Memory B cell (primary cell): ENCODE measurements at regions not wholly inside any gene's neighbourhood (a gene's known extent, or its start where the extent isn't known, plus 50 kb on each side); places are given as distances from the start of the nearest gene placed in this dataset.

Source experiments
- ATAC-seq: fragments of 150-1000 bp; cut with Tn5 transposase; 2 replicates; pipeline ENCODE4 v1.10.0; 2021; ENCODE audit warnings: low read depth, mild to moderate bottlenecking, moderate library complexity
- DNase-seq, 2 donors: peaks; one replicate each; pipeline ENCODE4 v3.0.0; 2022; ENCODE audit warnings: low spot score in 2 of 2
- H3K27ac Mint-ChIP-seq: one replicate; pipeline ENCODE4 v1.8.0; 2022; ENCODE audit warnings: mild to moderate bottlenecking, moderate library complexity, mixed read lengths
- H3K27me3 Mint-ChIP-seq: one replicate; pipeline ENCODE4 v1.8.0; 2022; ENCODE audit warnings: mixed read lengths
- H3K36me3 Mint-ChIP-seq: one replicate; pipeline ENCODE4 v1.8.0; 2022; ENCODE audit warnings: mild to moderate bottlenecking, mixed read lengths
- H3K4me1 Mint-ChIP-seq: one replicate; pipeline ENCODE4 v1.8.0; 2022; ENCODE audit warnings: mixed read lengths
- H3K4me3 Mint-ChIP-seq: one replicate; pipeline ENCODE4 v1.8.0; 2022; ENCODE audit warnings: mild to moderate bottlenecking, moderate library complexity, mixed read lengths
- H3K9me3 Mint-ChIP-seq: one replicate; pipeline ENCODE4 v1.8.0; 2022; ENCODE audit warnings: mixed read lengths

DNA sequence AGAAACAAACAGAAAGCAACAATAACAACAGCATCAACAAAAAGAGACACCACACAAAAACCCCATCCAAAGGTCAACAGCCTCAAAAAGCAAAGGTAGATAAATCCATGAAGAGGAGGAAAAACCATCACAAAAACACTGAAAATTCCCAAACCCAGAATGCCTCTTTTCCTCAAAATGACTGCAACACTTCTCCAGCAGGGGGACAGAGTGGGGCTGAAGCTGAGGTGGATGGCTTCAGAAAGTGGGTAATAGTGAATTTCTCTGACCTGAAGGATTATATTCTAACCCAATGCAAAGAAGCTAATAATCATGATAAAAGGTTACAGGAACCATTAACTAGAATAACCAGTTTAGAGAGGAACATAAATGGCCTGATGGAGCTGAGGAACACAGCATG is 888.2 kb downstream of the RAB28 start:
- no peak for ATAC-seq
- H3K27ac Mint-ChIP-seq, result no peak overlapping the region
- no peaks in the 10 kb centered on the region for H3K36me3 Mint-ChIP-seq

DNA sequence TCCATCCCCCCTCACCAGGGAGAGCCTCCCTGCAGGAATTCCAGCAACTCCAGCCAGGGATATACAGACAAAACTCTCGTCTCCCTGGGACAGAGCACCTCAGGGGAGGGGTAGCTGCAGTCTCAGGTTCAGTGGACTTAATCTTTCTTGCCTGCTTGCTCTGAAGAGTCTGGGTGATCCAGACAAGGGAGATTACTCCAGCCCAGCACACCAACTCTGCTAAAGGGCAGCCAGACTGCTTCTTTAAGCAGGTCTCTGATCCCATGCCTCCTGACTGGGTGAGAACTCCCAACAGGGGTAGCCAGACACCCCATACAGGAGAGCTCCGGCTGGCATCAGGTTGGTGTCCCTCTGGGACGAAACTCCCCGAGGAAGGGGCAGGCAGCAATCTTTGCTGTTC is 888.7 kb downstream of the RAB28 start:
- Mint-ChIP-seq H3K27me3 (no peaks in the 10 kb centered on the region), H3K36me3 (no peaks in the 10 kb centered on the region), H3K4me1 (no peaks in the 10 kb centered on the region), H3K9me3 (peaks cover 11% of the 10 kb centered on the region), H3K27ac (no peak overlapping the region), H3K4me3 (no peak overlapping the region)
- DNase-seq (no peak), ATAC-seq (no peak)

More for the DNA sequence above, 888.2 kb downstream of the RAB28 start:
- no peak overlapping the region for H3K4me3 Mint-ChIP-seq
- H3K4me1 Mint-ChIP-seq, result no peaks in the 10 kb centered on the region
- H3K9me3 Mint-ChIP-seq, result peaks cover 12% of the 10 kb centered on the region
- no peaks in the 10 kb centered on the region for H3K27me3 Mint-ChIP-seq
- no peak for DNase-seq

DNA sequence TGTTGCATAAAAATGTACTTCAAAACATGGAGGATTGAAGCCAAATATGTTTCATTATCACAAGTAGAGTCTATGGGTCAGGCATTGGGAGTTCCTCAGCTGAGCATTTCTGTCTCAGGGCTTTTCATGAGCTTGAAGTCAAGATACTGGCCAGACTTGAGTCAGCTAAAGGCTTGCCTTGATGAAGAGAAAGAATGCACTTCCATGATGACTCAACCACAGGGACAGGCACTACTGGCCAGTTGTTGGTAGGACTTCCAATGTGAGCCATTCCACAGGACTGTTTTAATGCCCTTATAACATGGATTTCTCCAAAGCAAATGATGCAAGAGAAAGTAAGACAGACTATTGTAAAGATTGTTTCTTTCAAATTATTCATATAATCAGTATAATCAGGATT is 895.6 kb downstream of the RAB28 start:
- Mint-ChIP-seq H3K36me3 (no peaks in the 10 kb centered on the region), H3K4me3 (no peak overlapping the region), H3K27me3 (no peaks in the 10 kb centered on the region), H3K9me3 (no peaks in the 10 kb centered on the region), H3K4me1 (no peaks in the 10 kb centered on the region), H3K27ac (no peak overlapping the region)
- ATAC-seq (no peak), DNase-seq (no peak)

DNA sequence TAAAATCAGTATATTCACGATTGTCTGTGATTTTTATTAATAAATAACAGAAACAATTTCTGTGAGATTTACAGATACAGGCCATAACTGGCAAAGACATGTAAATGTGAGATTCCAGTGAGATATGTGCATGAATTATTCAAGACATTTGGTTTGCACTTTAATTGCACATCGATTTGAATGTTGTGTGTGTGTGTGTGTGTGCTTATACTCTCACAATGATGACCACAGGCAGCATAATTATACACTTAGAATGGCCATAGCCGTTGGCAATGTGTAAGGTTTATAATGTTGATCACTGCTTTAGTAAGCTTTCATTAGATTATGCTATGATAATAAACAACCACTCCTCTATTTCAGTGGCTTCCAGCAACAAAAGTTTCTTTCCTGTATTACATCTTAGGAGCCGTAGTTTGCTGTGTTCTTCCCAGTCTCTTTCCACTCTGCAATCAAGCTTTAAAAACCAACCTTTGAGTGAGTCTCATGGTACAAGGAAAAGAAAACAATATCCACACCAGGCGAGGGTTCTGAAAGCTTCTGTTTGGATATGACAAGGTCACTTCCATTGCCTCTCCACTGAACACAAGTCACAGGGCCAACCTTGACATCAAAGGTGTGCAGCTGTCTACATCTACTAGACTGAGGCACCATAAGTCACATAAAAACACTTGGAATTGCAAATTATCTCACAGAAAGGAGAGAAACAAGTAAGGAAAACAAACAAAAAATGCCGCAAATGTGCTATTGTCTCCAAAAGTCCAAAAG is 897.7 kb downstream of the RAB28 start:
- Mint-ChIP-seq H3K27ac (no peak overlapping the region), H3K27me3 (no peaks in the 10 kb centered on the region), H3K4me3 (no peak overlapping the region), H3K9me3 (no peaks in the 10 kb centered on the region), H3K4me1 (no peaks in the 10 kb centered on the region), H3K36me3 (no peaks in the 10 kb centered on the region)
- ATAC-seq (no peak), DNase-seq (no peak)

DNA sequence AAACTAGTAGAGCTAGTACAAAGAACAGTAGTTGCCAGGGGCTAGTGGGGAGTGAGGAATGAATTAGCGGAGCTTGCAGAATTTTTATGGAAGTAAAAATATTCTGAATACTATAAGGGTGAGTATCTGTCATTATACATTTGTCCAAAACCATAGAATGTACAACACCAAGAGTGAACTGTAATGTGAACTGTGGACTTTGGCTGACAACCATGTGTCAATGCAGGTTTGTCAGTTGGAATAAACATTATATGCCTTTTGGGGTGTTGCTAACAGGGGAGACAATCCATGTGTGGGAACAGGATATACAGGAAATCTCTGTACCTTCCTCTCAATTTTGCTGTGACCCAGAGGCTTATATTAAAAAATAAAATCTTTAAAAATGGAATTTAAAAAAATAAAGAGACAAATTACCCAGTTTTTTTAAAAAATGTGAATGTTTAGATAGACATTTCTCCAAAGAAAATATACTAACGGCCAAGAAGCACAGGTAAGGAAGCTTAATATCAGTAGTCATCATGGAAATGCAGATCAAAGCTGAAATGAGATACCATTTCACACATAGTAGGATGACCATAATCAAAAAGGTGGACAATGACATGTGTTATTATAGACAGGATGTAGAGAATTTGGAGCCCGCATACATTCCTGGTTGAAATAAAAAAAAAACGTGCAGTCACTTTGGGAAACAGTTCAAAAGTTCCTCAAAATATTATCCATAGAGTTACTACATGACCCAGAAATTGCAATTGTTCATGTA is 899.8 kb downstream of the RAB28 start:
- Mint-ChIP-seq H3K9me3 (no peaks in the 10 kb centered on the region), H3K27ac (no peak overlapping the region)

DNA sequence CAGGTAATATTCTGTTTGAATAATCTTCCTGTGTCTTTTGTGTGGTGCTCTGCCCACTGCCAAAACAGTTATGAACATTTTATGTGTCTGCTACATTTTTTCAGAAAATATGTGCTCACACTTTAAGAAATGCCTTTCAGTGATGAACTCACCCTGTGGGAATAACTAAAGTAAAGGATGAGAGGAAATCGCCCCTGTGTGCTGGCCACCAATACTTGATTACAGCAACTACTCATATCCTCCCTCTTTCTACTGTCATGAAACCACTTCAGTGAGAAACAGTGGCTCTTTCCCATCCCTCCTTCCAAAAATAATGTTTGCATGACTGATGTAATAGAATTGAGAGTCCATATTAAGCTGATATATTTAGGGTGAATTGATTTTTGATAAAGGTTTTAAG is 900.9 kb downstream of the RAB28 start:
- Mint-ChIP-seq H3K27me3 (no peaks in the 10 kb centered on the region), H3K27ac (no peak overlapping the region), H3K9me3 (no peaks in the 10 kb centered on the region), H3K4me3 (no peak overlapping the region), H3K36me3 (no peaks in the 10 kb centered on the region), H3K4me1 (no peaks in the 10 kb centered on the region)
- ATAC-seq (no peak), DNase-seq (no peak)

More for the DNA sequence above, 899.8 kb downstream of the RAB28 start:
- Mint-ChIP-seq H3K4me1 (no peaks in the 10 kb centered on the region), H3K4me3 (no peak overlapping the region), H3K36me3 (no peaks in the 10 kb centered on the region), H3K27me3 (no peaks in the 10 kb centered on the region)
- ATAC-seq (no peak), DNase-seq (no peak)

- Mint-ChIP-seq H3K4me1 (no peaks in the 10 kb centered on the region), H3K27ac (no peak overlapping the region), H3K4me3 (no peak overlapping the region), H3K9me3 (no peaks in the 10 kb centered on the region), H3K27me3 (no peaks in the 10 kb centered on the region), H3K36me3 (no peaks in the 10 kb centered on the region)
- ATAC-seq, result no peak
- DNase-seq, result no peak
Measured at GRCh38 chr4:12580787-12581186, 903.4 kb downstream of the RAB28 start.

DNA sequence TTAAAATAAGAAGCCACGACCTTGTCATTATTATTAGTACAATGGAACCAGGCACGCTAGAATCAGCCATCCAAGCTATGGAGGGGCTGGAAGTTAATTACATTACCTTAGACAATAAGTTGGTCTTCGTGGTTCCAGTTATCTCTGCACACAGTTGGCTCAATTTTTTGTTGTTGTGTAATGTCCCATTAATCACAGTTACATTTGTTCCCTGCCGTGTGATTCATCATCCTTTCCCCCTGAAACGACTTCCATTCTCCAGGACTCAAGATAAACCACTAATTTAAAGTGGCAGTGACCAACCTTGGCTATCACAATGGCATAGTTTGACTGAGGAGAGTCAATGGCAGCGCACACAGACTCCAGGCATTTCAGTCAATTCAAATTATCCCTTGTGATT is 905.0 kb downstream of the RAB28 start:
- no peak for DNase-seq
- Mint-ChIP-seq H3K4me1 (no peaks in the 10 kb centered on the region), H3K36me3 (no peaks in the 10 kb centered on the region), H3K9me3 (no peaks in the 10 kb centered on the region), H3K27ac (no peak overlapping the region), H3K27me3 (peaks cover 2% of the 10 kb centered on the region), H3K4me3 (no peak overlapping the region)
- no peak for ATAC-seq

- H3K27me3 Mint-ChIP-seq, result peaks cover 2% of the 10 kb centered on the region
- ATAC-seq, result no peak
- H3K4me1 Mint-ChIP-seq, result no peaks in the 10 kb centered on the region
- no peaks in the 10 kb centered on the region for H3K9me3 Mint-ChIP-seq
- no peak for DNase-seq
- H3K27ac Mint-ChIP-seq, result no peak overlapping the region
- no peak overlapping the region for H3K4me3 Mint-ChIP-seq
- H3K36me3 Mint-ChIP-seq, result no peaks in the 10 kb centered on the region
Measured at GRCh38 chr4:12576409-12576808, 907.7 kb downstream of the RAB28 start.

DNA sequence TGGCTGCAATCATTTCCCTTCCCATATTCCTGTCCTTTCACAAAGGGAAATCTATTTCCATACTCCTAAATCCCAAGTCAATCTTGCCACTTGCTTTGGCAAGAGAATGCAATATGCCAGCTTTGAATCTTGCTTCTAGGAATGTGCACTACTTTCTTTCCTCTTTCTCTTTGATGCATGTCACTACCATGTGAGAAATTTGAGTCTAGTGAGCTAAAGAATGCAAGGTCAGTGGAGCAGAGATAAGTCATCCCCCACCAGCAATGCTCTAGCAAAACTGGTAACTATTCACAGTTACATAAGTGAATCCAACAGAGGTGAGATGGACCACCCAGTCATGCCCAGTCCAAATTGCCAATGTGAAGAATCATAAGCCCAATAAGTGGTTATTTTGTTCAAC is 910.4 kb downstream of the RAB28 start:
- Mint-ChIP-seq H3K4me1 (no peaks in the 10 kb centered on the region), H3K27ac (no peak overlapping the region), H3K9me3 (peaks cover 1% of the 10 kb centered on the region), H3K27me3 (peaks cover 2% of the 10 kb centered on the region), H3K4me3 (no peak overlapping the region), H3K36me3 (no peaks in the 10 kb centered on the region)
- DNase-seq (no peak), ATAC-seq (no peak)

DNA sequence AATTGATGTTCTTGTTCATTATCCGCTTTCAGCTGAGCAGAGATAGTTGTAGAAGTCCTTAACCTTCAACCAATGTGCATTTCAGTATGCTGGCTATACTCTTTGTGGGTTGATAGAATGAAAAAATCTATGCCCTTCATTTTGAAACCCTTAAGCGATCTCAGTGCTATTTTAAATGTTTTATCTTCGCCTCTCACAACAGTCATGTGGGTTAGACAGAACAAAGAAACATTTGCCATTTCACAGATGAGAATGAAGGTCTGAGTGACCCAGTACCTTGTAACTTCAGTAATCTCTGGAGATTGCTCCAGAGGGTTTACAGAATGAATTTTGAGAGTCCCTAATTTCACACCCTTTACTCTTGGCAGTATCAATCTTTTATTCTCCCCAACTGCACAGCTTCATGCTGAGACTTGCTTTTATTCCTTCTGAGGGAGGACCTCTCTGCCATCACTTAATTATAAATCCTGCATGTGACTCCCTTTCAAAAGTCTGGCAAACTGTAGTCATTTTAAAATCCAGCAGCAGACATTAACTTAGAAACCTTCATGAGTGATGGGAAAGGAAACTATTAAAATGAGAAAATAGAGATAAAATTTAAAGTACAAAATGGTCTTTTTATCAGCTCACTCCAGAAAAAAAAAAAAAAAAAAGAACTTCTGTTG is 921.5 kb downstream of the RAB28 start:
- no peaks in the 10 kb centered on the region for H3K4me1 Mint-ChIP-seq
- ATAC-seq (no peak), DNase-seq (no peak)
- no peak overlapping the region for H3K4me3 Mint-ChIP-seq
- H3K36me3 Mint-ChIP-seq, result no peaks in the 10 kb centered on the region
- H3K27me3 Mint-ChIP-seq, result no peaks in the 10 kb centered on the region
- H3K9me3 Mint-ChIP-seq, result peaks cover 2% of the 10 kb centered on the region
- H3K27ac Mint-ChIP-seq, result no peak overlapping the region

DNA sequence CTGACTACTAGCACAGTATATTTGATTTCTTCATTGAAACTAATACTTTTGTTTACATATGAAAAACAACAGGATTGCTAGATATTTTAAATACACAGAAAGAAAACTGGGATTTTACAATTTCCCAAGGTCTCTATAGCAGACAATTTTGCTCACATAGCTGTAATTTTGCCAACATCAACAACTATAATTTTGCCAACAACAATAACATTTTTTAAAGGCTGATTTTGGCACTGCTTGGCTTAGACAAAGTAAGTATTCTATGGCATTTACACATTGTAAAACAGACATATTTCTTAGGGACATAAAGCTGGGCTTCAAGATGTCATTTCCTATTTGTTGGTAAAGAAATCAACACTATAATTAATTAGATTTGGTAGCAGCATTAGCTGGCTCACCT is 922.1 kb downstream of the RAB28 start:
- no peak overlapping the region for H3K27ac Mint-ChIP-seq
- H3K9me3 Mint-ChIP-seq, result peaks cover 2% of the 10 kb centered on the region
- H3K4me3 Mint-ChIP-seq, result no peak overlapping the region
- DNase-seq (no peak), ATAC-seq (no peak)
- no peaks in the 10 kb centered on the region for H3K36me3 Mint-ChIP-seq
- no peaks in the 10 kb centered on the region for H3K27me3 Mint-ChIP-seq
- H3K4me1 Mint-ChIP-seq, result no peaks in the 10 kb centered on the region

- no peaks in the 10 kb centered on the region for H3K4me1 Mint-ChIP-seq
- DNase-seq (no peak), ATAC-seq (no peak)
- H3K27me3 Mint-ChIP-seq, result no peaks in the 10 kb centered on the region
- no peaks in the 10 kb centered on the region for H3K36me3 Mint-ChIP-seq
- H3K4me3 Mint-ChIP-seq, result no peak overlapping the region
- H3K9me3 Mint-ChIP-seq, result peaks cover 10% of the 10 kb centered on the region
- no peak overlapping the region for H3K27ac Mint-ChIP-seq
Measured at GRCh38 chr4:12555011-12555410, 929.1 kb downstream of the RAB28 start.

- Mint-ChIP-seq H3K36me3 (no peaks in the 10 kb centered on the region), H3K27ac (no peak overlapping the region), H3K9me3 (peaks cover 7% of the 10 kb centered on the region), H3K4me1 (no peaks in the 10 kb centered on the region), H3K4me3 (no peak overlapping the region), H3K27me3 (no peaks in the 10 kb centered on the region)
- ATAC-seq (no peak), DNase-seq (no peak)
Measured at GRCh38 chr4:12548678-12549077, 935.5 kb downstream of the RAB28 start.
